ENCODE measurements at regions not wholly inside any gene's neighbourhood (a gene's known extent, or its start where the extent isn't known, plus 50 kb on each side); places are given as distances from the start of the nearest gene placed in this dataset.

DNA sequence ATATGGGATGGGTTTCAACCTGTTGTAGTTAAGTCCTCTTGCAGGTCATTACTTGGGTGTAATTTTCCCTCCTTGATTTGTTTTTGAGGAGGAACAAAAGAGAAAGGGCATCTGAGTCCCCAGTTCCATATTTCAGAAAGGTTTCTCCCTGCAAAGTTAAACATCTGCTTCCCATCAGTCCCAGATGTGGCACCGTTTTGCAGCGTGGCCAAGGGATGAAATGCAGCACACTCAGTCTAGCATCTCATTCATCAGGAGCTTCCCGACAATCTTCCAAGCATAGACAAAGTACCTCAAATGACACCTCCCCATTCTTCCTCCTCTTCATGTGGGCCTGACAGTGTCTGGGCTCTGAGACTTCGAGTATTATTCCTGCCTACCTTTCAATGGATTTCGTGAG lies 363.7 kb upstream of the SOX9 start:
- no peaks in the 10 kb centered on the region for H3K9me3 Mint-ChIP-seq (ENCODE audit: low read depth, unreplicated experiment)
- no peak overlapping the region for H3K4me3 Mint-ChIP-seq (ENCODE audit: low read depth, unreplicated experiment)
- intact Hi-C loops (cut with micrococcal nuclease; ENCODE audit: unreplicated experiment), result no loop called here
- no peak overlapping the region for H3K27ac Mint-ChIP-seq (ENCODE audit: unreplicated experiment)
- CTCF ChIA-PET, result no interaction called here
- no peaks in the 10 kb centered on the region for H3K36me3 Mint-ChIP-seq (ENCODE audit: insufficient read depth, unreplicated experiment)
- TF ChIP-seq, protein P1, sequence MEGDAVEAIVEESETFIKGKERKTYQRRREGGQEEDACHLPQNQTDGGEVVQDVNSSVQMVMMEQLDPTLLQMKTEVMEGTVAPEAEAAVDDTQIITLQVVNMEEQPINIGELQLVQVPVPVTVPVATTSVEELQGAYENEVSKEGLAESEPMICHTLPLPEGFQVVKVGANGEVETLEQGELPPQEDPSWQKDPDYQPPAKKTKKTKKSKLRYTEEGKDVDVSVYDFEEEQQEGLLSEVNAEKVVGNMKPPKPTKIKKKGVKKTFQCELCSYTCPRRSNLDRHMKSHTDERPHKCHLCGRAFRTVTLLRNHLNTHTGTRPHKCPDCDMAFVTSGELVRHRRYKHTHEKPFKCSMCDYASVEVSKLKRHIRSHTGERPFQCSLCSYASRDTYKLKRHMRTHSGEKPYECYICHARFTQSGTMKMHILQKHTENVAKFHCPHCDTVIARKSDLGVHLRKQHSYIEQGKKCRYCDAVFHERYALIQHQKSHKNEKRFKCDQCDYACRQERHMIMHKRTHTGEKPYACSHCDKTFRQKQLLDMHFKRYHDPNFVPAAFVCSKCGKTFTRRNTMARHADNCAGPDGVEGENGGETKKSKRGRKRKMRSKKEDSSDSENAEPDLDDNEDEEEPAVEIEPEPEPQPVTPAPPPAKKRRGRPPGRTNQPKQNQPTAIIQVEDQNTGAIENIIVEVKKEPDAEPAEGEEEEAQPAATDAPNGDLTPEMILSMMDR (IDR thresholded peaks at IDR 0.05; ENCODE audit: unreplicated experiment), result no peak
- H3K27me3 Mint-ChIP-seq (ENCODE audit: unreplicated experiment), result no peaks in the 10 kb centered on the region
- DNase-seq, result no peak
- peaks cover 9% of the 10 kb centered on the region for H3K4me1 Mint-ChIP-seq (ENCODE audit: low read depth, unreplicated experiment)
- BruUV-seq (replicated peaks), result no TSS peak

DNA sequence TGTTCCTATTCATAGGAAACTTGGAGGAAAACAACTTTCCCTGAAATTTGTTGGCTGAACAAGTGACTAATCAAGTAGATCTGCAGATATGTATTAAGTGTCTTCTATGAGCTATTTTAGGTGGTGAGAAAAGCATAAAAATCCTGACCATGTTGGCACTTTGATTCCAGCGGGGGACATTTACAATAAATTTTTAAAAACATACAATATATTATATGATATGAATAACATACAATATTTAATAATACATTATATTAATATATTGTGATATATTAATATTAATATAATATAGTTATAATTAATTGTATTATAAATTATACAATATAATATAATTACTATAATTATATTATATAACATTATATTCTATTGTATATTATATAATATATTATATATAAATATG lies 362.9 kb upstream of the SOX9 start:
- no peak for DNase-seq
- CTCF ChIA-PET, result no interaction called here
- no TSS peak for BruUV-seq (replicated peaks)
- Mint-ChIP-seq H3K9me3 (ENCODE audit: low read depth, unreplicated experiment) (no peaks in the 10 kb centered on the region), H3K36me3 (ENCODE audit: insufficient read depth, unreplicated experiment) (no peaks in the 10 kb centered on the region), H3K27me3 (ENCODE audit: unreplicated experiment) (no peaks in the 10 kb centered on the region), H3K4me3 (ENCODE audit: low read depth, unreplicated experiment) (no peak overlapping the region), H3K4me1 (ENCODE audit: low read depth, unreplicated experiment) (peaks cover 9% of the 10 kb centered on the region), H3K27ac (ENCODE audit: unreplicated experiment) (no peak overlapping the region)
- intact Hi-C loops (cut with micrococcal nuclease; ENCODE audit: unreplicated experiment), result no loop called here
- TF ChIP-seq, protein P1 (IDR thresholded peaks at IDR 0.05; ENCODE audit: unreplicated experiment), result no peak

DNA sequence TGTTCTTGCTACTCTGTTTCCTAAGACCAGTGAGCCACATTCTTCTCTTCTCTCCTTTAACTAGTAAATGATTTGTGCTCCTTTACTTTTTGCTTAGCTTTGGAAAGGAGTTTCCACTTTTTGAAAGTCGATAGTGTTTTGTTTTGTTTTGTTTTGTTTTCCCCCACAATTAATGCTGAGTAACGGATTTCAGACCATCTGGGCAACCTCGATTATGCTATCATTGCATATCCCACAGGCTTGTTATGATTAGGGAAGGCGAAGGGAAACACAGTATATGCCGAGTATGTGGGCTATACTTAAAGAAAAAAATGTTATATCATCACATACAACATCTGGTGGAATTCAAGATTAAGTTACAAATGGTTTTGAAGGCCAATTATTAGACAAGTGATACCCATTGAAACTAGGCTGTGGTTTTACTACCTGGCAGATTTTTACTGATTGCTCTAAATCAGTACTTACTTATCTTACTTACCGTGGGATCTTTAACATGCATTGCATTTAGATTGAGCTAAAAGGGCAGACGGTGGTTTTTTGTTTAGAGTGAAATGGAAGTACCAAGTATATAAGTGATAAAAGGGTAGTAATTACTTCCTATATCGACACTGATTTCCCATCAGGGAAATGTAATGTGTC lies 361.3 kb upstream of the SOX9 start:
- no peaks in the 10 kb centered on the region for H3K9me3 Mint-ChIP-seq (ENCODE audit: low read depth, unreplicated experiment)
- no peak overlapping the region for H3K27ac Mint-ChIP-seq (ENCODE audit: unreplicated experiment)
- TF ChIP-seq, protein P1 (IDR thresholded peaks at IDR 0.05; ENCODE audit: unreplicated experiment), result no peak
- no peak overlapping the region for H3K4me3 Mint-ChIP-seq (ENCODE audit: low read depth, unreplicated experiment)
- BruUV-seq (replicated peaks), result no TSS peak
- no peaks in the 10 kb centered on the region for H3K27me3 Mint-ChIP-seq (ENCODE audit: unreplicated experiment)
- DNase-seq, result no peak
- no peaks in the 10 kb centered on the region for H3K36me3 Mint-ChIP-seq (ENCODE audit: insufficient read depth, unreplicated experiment)
- intact Hi-C loops (cut with micrococcal nuclease; ENCODE audit: unreplicated experiment), result loop anchor here (1.0 to 10.0 kb wide), 4 partner anchors 286 to 642 kb away; no protein-coding TSS in a partner anchor
- H3K4me1 Mint-ChIP-seq (ENCODE audit: low read depth, unreplicated experiment), result peaks cover 9% of the 10 kb centered on the region
- CTCF ChIA-PET, result interaction anchor here (0.9 to 2.5 kb wide), 2 partner anchors 286 to 641 kb away, joined by 3 to 11 read pairs; no protein-coding TSS in a partner anchor

GRCh38 chr17:71760062-71760720 lies 360.6 kb upstream of the SOX9 start:
- CTCF ChIA-PET, result interaction anchor here (0.9 to 2.5 kb wide), 2 partner anchors 287 to 642 kb away, joined by 3 to 11 read pairs; no protein-coding TSS in a partner anchor
- H3K4me1 Mint-ChIP-seq (ENCODE audit: low read depth, unreplicated experiment), result peaks cover 9% of the 10 kb centered on the region
- no peaks in the 10 kb centered on the region for H3K9me3 Mint-ChIP-seq (ENCODE audit: low read depth, unreplicated experiment)
- no peak overlapping the region for H3K27ac Mint-ChIP-seq (ENCODE audit: unreplicated experiment)
- no peak overlapping the region for H3K4me3 Mint-ChIP-seq (ENCODE audit: low read depth, unreplicated experiment)
- intact Hi-C loops (cut with micrococcal nuclease; ENCODE audit: unreplicated experiment), result loop anchor here (1.0 to 10.0 kb wide), 4 partner anchors 287 to 643 kb away; no protein-coding TSS in a partner anchor
- no TSS peak for BruUV-seq (replicated peaks)
- no peaks in the 10 kb centered on the region for H3K27me3 Mint-ChIP-seq (ENCODE audit: unreplicated experiment)
- TF ChIP-seq, protein P1 (IDR thresholded peaks at IDR 0.05; ENCODE audit: unreplicated experiment), result no peak
- H3K36me3 Mint-ChIP-seq (ENCODE audit: insufficient read depth, unreplicated experiment), result no peaks in the 10 kb centered on the region
- no peak for DNase-seq
